ENCODE measurements at regions not wholly inside any gene's neighbourhood (a gene's known extent, or its start where the extent isn't known, plus 50 kb on each side); places are given as distances from the start of the nearest gene placed in this dataset.
"Not testable (repeated sequence)": the region's sequence is repeated elsewhere in the genome, so short reads cannot be mapped to it uniquely, and the experiment has no call there.

GRCh38 chr12:131425112-131426075 lies 285.5 kb upstream of the SFSWAP start:
- no peak for DNase-seq

DNA sequence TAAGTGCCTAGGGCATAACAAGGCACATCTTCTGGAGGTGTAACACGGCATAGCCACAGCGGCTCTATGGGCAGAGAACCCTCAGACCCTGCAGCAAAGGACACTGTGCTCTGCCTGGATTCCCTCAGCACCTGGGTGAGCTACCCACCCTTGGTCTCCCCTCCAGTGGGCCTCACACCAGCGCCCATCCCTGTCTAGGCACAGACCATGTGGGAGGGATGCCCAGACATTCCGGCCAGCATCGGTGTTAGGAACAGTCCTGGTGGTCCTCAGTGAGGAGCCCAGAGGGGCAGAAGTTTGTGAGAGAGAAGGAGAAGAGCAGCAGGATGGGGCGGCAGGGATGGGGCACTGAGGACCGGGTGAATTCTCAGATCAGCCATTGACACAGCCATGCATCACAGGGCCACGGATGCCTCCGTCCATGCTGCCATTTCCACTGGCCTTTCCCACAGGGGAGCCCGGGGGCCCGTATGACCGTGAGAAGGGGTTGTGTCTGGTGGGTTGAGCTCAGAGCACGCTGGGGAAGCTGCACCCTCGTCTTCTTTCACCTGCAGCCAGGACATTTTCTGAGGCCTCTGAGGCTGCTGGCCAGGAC lies 282.7 kb upstream of the SFSWAP start:
- DNase-seq, result no peak

DNA sequence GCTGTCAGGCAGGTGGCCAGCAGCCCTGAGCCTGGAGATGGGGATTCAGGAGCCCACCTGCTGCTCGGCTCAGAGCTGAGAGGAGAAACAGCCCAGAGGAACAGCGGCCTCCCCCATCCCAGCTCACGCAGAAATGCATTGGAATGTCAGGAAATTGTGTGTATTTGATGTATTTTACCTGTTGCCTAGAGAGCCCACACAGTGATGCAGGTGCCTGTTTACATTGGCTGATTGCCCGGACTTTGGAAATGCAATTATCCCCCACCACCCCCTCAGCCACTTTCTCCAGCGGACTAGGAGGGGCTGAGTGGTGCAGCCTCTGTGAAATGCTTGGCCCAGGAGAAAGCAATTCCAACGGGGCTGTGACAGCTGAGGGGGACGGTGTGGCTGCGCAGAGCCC lies 281.7 kb upstream of the SFSWAP start:
- not testable (repeated sequence) for DNase-seq

DNA sequence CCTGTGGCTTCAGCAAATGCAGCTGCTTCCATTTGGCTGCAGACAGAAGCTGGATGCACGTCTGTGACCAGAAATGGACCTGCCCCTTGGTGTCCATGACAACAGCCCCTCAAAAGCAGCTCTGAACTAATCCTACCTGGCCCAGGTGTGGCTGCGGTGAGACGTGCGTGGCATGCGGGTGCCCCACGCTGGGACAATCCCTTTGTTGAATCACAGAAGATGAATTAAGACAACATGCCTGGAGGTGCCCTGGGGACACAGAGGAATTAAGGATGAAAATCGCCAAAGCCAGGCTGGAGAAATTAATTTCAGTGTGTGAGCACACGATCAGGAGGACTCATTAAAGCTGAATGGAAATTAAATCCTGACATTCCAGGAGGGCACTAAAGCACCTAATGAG lies 281.2 kb upstream of the SFSWAP start:
- DNase-seq, result not testable (repeated sequence)

- no peak for DNase-seq
Measured at GRCh38 chr12:131430158-131430742, 280.6 kb upstream of the SFSWAP start.

DNA sequence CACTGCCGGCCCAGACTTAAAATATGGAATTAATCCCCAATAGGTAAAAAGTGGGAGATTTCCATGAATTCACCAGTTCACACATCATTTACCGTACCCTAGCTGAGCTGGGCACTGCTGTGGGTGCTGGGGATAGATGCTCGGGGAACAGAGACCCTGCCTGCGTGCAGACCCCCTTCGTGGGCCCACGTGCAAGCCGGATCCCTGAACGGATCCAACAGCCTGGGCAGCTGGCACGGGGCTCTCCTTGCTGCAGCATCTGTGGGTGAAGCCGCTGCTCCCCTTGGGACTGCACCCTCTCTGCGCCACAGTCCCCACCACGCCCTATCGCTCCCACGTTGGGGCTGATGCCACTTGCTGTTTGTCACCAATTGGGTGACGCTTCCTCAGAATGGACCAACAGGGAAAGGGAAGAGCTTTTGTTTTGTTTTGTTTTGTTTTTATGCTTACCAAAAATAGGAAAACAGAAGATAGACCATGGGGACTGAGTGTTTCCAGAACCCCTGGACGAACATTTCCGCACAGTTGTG lies 279.7 kb upstream of the SFSWAP start:
- not testable (repeated sequence) for DNase-seq

DNA sequence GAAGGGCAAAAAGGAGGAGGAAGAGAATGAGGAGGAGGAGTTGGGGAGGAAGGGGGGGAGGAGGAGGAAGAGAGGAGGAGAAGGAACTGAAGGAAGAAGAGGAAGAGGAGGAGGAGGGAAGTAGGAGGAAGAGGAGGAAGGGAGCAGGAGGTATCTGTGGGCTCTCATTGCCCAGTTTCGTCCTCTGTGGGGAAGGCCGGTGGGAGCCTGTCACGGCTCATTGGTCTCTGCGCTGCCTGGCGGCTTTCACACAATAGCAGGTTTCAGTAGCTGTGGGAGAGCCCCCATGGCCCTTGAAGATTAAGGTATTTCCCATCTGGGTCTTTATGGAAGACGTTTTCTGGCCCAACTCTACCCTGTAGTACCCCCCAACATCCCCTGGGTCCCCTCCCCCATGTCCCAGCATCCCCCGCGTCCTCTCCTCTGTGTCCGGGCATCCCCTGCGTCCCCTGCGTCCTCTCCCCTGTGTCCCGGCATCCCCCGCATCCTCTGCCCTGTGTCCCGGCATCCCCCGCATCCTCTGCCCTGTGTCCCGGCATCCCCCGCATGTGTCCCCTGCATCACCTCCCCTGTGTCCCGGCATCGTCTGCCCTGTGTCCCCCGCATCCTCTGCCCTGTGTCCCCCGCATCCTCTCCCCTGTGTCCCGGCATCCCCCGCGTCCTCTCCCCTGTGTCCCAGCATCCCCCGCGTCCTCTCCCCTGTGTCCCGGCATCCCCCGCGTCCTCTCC lies 278.2 kb upstream of the SFSWAP start:
- no peak for DNase-seq

- DNase-seq, result no peak
Measured at GRCh38 chr12:131434208-131435125, 276.4 kb upstream of the SFSWAP start.

- no peak for DNase-seq
Measured at GRCh38 chr12:131436922-131437705, 273.8 kb upstream of the SFSWAP start.

GRCh38 chr12:131437706-131438492 lies 273.0 kb upstream of the SFSWAP start:
- DNase-seq, result no peak

GRCh38 chr12:131438493-131438835 lies 272.4 kb upstream of the SFSWAP start:
- not testable (repeated sequence) for DNase-seq

DNA sequence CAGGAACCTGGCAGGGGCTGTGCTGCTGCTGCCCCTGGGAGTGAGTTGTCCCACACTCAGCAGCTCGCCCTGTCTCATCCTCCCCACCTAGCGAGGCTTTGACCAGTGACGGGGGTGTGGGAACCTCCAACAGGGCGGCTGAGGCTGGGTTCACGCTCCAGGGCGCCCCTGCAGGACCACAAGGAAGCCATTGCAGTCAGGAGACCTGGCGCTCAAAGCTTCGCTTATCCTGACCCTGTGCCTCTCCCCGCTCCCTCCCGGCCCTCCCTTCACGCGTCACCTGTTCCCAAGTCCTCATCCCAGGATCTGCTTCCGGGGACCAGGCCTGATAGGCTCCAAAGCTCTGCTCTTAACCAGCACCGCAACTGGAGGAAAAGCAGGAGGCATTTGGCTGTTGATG lies 272.0 kb upstream of the SFSWAP start:
- no peak for DNase-seq

DNA sequence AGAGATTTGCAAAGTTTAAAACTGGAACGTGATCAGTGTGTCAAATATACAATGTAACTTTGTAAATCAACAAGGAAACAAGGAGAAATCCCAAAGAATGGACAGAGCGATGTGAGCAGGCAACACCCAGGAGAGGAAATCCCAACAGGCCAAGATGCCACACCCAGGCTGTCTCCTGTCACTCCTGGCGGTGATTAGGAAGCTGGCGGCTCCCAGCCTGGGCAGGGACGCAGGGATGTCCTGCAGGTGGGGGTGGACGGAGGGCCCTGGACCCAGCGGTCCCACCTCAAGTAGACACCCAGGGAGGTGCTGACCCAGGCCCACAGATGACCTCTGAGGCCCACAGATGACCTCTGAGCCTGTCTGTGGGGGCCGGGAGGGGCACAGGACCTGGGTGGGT lies 271.1 kb upstream of the SFSWAP start:
- DNase-seq, result not testable (repeated sequence)

GRCh38 chr12:131440209-131441059 lies 270.5 kb upstream of the SFSWAP start:
- DNase-seq, result not testable (repeated sequence)

GRCh38 chr12:131441060-131441396 lies 269.9 kb upstream of the SFSWAP start:
- no peak for DNase-seq

DNA sequence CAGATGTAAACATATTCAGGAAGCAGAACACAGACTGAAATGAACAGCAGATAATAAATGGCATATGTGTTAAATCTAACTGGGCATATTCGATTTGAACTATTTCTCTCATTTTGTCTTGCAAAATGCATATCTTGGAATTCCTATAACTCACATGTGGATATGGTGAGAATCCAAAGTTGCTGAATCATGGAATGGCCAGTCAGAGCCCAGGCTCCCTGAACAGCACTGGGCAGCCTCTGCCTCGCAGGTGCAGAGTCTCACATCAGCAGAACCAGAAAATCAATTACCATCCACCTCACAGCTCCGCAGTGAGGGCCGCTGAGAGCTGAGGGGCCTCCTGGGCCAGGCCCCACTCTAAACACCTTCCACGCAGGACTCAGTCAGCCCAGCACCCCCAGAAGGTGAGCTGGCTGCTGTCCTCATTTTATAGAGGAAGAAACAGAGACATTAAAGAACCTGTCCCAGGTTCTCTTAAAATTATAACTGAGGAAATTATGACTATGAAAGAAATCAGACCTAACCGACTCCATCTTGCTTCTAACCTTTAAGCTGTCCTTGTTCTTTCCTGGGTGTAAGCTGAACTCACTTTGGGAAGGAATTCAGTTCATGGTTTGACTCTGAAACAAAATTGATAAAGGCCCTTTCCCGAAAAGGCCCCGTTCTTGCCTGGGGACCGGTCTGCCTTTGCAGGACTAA lies 269.1 kb upstream of the SFSWAP start:
- no peak for DNase-seq

DNA sequence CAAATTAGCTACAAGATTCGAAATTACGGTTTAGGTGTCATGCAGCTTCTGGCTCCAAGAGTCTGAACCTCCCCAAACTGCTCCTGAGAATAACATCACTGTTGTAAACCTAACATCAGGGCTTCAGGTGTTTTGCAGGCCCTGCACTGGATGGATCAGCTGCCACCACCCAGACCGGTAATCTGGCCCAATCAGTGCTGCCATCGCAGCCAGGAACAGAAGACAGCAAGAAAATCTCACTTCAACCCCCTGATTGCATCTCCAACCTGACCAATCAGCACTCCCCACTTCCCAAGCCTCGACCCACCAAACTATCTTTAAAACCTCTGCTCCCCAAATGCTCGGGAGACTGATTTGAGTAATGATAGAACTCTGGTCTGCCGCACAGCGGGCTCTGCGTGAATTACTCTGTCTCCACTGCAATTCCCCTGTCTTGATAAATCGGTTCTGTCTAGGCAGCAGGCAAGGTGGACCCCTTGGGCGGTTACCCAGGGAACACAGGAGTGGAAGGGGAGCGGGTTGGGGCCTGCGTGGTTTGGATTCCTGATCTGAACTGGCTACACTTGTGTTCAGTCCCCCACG lies 268.5 kb upstream of the SFSWAP start:
- no peak for DNase-seq

All from activated CD4-positive, alpha-beta T cell treated with anti-CD3 and anti-CD28 coated beads, Interleukin-2, amount 50 U/mL, for 4 hours (primary cell).